Body of pancreas (tissue), 4 donors: ENCODE measurements at regions not wholly inside any gene's neighbourhood (a gene's known extent, or its start where the extent isn't known, plus 50 kb on each side); places are given as distances from the start of the nearest gene placed in this dataset.
A peak's percentile ranks its signal among the peaks of the same experiment; 100 is the strongest.

ENCODE experiments used
- ATAC-seq: fragments of 150-250 bp; one replicate; pipeline ENCODE4 v1.9.1; 2016
- DNase-seq, 4 donors: peaks; one replicate each; pipeline ENCODE4 v3.0.0-alpha.2; 2019
- H3K27ac ChIP-seq, 4 donors: fragments of 200-600 bp; sonication (generic); 1 replicate in 3 of 4; 2 replicates in 1 of 4; pipeline versions ENCODE4 v1.5.1 to v1.6.1; 2016 to 2019; ENCODE audit warnings: mild to moderate bottlenecking in 1 of 4, mixed read lengths in 1 of 4, moderate library complexity in 1 of 4
- H3K27me3 ChIP-seq, 2 donors: fragments of 200-600 bp; sonication (generic); one replicate each; pipeline ENCODE4 v1.6.0; 2016; ENCODE audit warnings: mild to moderate bottlenecking in 1 of 2
- H3K36me3 ChIP-seq, 2 donors: fragments of 200-600 bp; sonication (generic); replicated peaks in 1 of 2; 2 replicates each; pipeline ENCODE4 v1.5.1; 2016; ENCODE audit warnings: low read depth in 2 of 2; ENCODE audit not compliant: insufficient read depth in 1 of 2
- H3K4me1 ChIP-seq: fragments of 200-600 bp; sonication (generic); one replicate; pipeline ENCODE4 v1.6.0; 2016
- H3K4me3 ChIP-seq, 2 donors: fragments of 200-600 bp; sonication (generic); 1 replicate in 1 of 2; 2 replicates in 1 of 2; pipeline ENCODE4 v1.5.1; 2016 to 2019
- H3K9me3 ChIP-seq, 3 donors: fragments of 200-600 bp; sonication (generic); 1 replicate in 2 of 3; 2 replicates in 1 of 3; pipeline ENCODE4 v1.5.1; 2016
- POLR2A ChIP-seq, 3 donors: fragments of 450-650 bp; IDR thresholded peaks; one replicate each; pipeline ENCODE4 v1.6.1; 2016; ENCODE audit warnings: antibody characterized with exemption in 3 of 3, mild to moderate bottlenecking in 2 of 3
- WGBS, 2 donors: methylation state at CpG; one replicate each; pipeline ENCODE4 v1.1.5; 2017; 5-methylcytosine and 5-hydroxymethylcytosine counted together
- intact Hi-C: fragments of 100-400 bp; cut with DNase I; formaldehyde crosslinking; loops from one replicate; pipeline ENCODE4 v1.15.1; 2023
- TF ChIP-seq, protein P1 (sequence below), 7 experiments: fragments of 450-650 bp in 4 of 7; fragments of 200-600 bp in 3 of 7; sonication (generic) in 3 of 7; IDR thresholded peaks; one replicate each; pipeline ENCODE4 v1.5.1; 2016 to 2019; ENCODE audit warnings: antibody characterized with exemption in 7 of 7

GRCh38 chr1:42096554-42096953, 56.7 kb upstream of the GUCA2B start:
- ATAC-seq (no peak), DNase-seq (no peak)
- TF ChIP-seq, protein P1, sequence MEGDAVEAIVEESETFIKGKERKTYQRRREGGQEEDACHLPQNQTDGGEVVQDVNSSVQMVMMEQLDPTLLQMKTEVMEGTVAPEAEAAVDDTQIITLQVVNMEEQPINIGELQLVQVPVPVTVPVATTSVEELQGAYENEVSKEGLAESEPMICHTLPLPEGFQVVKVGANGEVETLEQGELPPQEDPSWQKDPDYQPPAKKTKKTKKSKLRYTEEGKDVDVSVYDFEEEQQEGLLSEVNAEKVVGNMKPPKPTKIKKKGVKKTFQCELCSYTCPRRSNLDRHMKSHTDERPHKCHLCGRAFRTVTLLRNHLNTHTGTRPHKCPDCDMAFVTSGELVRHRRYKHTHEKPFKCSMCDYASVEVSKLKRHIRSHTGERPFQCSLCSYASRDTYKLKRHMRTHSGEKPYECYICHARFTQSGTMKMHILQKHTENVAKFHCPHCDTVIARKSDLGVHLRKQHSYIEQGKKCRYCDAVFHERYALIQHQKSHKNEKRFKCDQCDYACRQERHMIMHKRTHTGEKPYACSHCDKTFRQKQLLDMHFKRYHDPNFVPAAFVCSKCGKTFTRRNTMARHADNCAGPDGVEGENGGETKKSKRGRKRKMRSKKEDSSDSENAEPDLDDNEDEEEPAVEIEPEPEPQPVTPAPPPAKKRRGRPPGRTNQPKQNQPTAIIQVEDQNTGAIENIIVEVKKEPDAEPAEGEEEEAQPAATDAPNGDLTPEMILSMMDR (IDR thresholded peaks at IDR 0.05): no peak
- TF ChIP-seq POLR2A (IDR thresholded peaks at IDR 0.05): no peak
- Histone ChIP-seq H3K4me3 (no peak overlapping the region), H3K27ac (no peak overlapping the region), H3K36me3 (no peaks in the 10 kb centered on the region), H3K4me1 (no peaks in the 10 kb centered on the region), H3K27me3 (no peaks in the 10 kb centered on the region), H3K9me3 (no peaks in the 10 kb centered on the region)
- 56 to 77% methylated on average over 1 of the region's 1 CpG for WGBS, 2 donors
- intact Hi-C loops: no loop called here

DNA sequence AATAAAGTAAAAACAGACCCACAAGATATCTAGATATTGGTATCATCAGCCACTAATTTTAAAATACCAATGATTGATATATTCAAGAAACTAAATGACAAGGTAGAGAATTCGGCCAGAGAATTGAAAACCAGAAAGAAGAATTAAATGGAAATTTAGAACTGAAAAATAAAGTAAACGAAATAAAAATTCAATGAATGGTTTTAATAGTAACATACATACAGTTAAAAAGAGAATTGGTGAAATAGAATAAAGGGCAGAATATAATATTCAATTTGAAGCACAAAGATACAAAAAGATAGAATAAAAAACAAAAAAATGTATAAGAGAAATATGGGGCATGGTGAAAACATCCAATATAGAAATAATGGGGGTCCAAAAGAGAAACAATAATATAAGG, 64.0 kb upstream of the GUCA2B start:
- intact Hi-C loops: no loop called here
- Histone ChIP-seq H3K9me3 (no peaks in the 10 kb centered on the region), H3K27ac (no peak overlapping the region), H3K36me3 (no peaks in the 10 kb centered on the region), H3K4me3 (no peak overlapping the region), H3K27me3 (no peaks in the 10 kb centered on the region), H3K4me1 (peaks cover 7% of the 10 kb centered on the region)
- TF ChIP-seq, protein P1 (IDR thresholded peaks at IDR 0.05): no peak
- no peak for TF ChIP-seq POLR2A (IDR thresholded peaks at IDR 0.05)
- ATAC-seq (no peak), DNase-seq (no peak)
- WGBS, 2 donors: 63 to 74% methylated on average over 2 of the region's 2 CpGs

GRCh38 chr1:42086146-42086545, 67.1 kb upstream of the GUCA2B start:
- DNase-seq (no peak), ATAC-seq (no peak)
- no peak overlapping the region for H3K4me3 ChIP-seq
- no peaks in the 10 kb centered on the region for H3K27me3 ChIP-seq
- peaks cover 20% of the 10 kb centered on the region for H3K4me1 ChIP-seq
- H3K9me3 ChIP-seq: no peaks in the 10 kb centered on the region
- H3K36me3 ChIP-seq: no peaks in the 10 kb centered on the region
- intact Hi-C loops: no loop called here
- TF ChIP-seq, protein P1 (IDR thresholded peaks at IDR 0.05): no peak
- TF ChIP-seq POLR2A (IDR thresholded peaks at IDR 0.05): no peak
- no peak overlapping the region for H3K27ac ChIP-seq

GRCh38 chr1:42085596-42085995, 67.6 kb upstream of the GUCA2B start:
- DNase-seq (no peak), ATAC-seq (no peak)
- Histone ChIP-seq H3K4me1 (peaks cover 22% of the 10 kb centered on the region), H3K36me3 (no peaks in the 10 kb centered on the region), H3K4me3 (no peak overlapping the region), H3K27me3 (no peaks in the 10 kb centered on the region), H3K9me3 (no peaks in the 10 kb centered on the region), H3K27ac (no peak overlapping the region)
- 19 to 28% methylated on average over 1 of the region's 1 CpG for WGBS, 2 donors
- TF ChIP-seq, protein P1 (IDR thresholded peaks at IDR 0.05): no peak
- TF ChIP-seq POLR2A (IDR thresholded peaks at IDR 0.05): no peak
- intact Hi-C loops: no loop called here

- H3K36me3 ChIP-seq: no peaks in the 10 kb centered on the region
- H3K9me3 ChIP-seq: no peaks in the 10 kb centered on the region
- H3K4me1 ChIP-seq: peaks cover 22% of the 10 kb centered on the region
- WGBS, 2 donors: 40% methylated on average over 2 of the region's 2 CpGs; no CpG with 5 or more reads in 1 of the 2 donors
- no peak for TF ChIP-seq POLR2A (IDR thresholded peaks at IDR 0.05)
- TF ChIP-seq, protein P1 (IDR thresholded peaks at IDR 0.05): peak in 2 of 7 experiments; percentile 10 to 12
- peak overlapping the region in 1 of 4 donors; percentile 3 for H3K27ac ChIP-seq
- no peaks in the 10 kb centered on the region for H3K27me3 ChIP-seq
- no peak overlapping the region for H3K4me3 ChIP-seq
- peak; percentile 81 to 89 (median 86) for DNase-seq
- ATAC-seq: peak; percentile 98
- intact Hi-C loops: no loop called here
Measured at GRCh38 chr1:42081475-42081874, 71.7 kb upstream of the GUCA2B start.
